ENCODE measurements at regions not wholly inside any gene's neighbourhood (a gene's known extent, or its start where the extent isn't known, plus 50 kb on each side); places are given as distances from the start of the nearest gene placed in this dataset.

DNA sequence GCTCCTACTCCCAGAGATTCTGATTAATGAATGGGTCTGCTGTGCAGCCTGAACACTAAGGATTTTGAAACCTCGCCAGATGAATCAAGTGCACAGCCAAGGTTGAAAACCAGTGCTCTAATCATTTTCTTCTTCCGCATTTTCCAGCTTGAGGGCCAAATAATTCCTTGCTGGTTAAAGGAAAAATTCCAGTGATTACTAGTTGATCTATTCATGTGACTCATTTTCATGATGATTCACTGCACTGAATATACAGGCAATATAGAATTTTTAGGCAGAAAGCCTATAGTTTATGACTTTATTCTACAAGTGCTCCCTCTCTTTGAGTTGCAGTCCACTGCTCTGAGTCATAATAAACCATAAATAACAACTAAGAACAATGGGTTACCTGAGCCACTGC is 80.6 kb upstream of the PROKR2 start:
- no peaks in the 10 kb centered on the region for H3K27me3 ChIP-seq (ENCODE audit: control insufficient read depth in 1 of 2, insufficient read depth in 1 of 2, low read length in 2 of 2)
- H4K91ac ChIP-seq (ENCODE audit: low read length) = no peak overlapping the region
- no peak overlapping the region for H3K23ac ChIP-seq (ENCODE audit: low read length in 2 of 2)
- no peak overlapping the region for H3K4me3 ChIP-seq (ENCODE audit: insufficient read depth in 1 of 2, low read depth in 1 of 2, low read length in 2 of 2)
- H4K8ac ChIP-seq (ENCODE audit: low read length) = no peak overlapping the region
- H3K9ac ChIP-seq (ENCODE audit: low read length) = no peak overlapping the region
- WGBS = 75% methylated on average over 2 of the region's 2 CpGs
- no peaks in the 10 kb centered on the region for H3K79me1 ChIP-seq (replicated peaks; ENCODE audit: low read length, poor library complexity, severe bottlenecking)
- no peak overlapping the region for H2BK12ac ChIP-seq (ENCODE audit: low read length in 2 of 2)
- no peak for DNase-seq
- no peak overlapping the region for H3K27ac ChIP-seq (ENCODE audit: low read length, poor library complexity, severe bottlenecking)
- H3K4me2 ChIP-seq (ENCODE audit: low read length, poor library complexity, severe bottlenecking) = no peak overlapping the region
- no peak overlapping the region for H3K14ac ChIP-seq (ENCODE audit: low read length in 2 of 2)
- H2AFZ ChIP-seq (ENCODE audit: low read depth, low read length) = no peak overlapping the region
- H2BK120ac ChIP-seq (ENCODE audit: low read depth, low read length) = no peak overlapping the region
- no peaks in the 10 kb centered on the region for H3K36me3 ChIP-seq (ENCODE audit: control insufficient read depth in 1 of 2, insufficient read depth in 2 of 2, low read depth in 1 of 2, low read length in 2 of 2)
- H3K4me1 ChIP-seq (ENCODE audit: control insufficient read depth, insufficient read depth, low read depth, low read length) = no peaks in the 10 kb centered on the region
- no peak overlapping the region for H2BK15ac ChIP-seq (ENCODE audit: low read depth, poor library complexity, severe bottlenecking)
- H3K4ac ChIP-seq (ENCODE audit: low read depth in 1 of 2, low read length in 2 of 2) = no peak overlapping the region
- no peak overlapping the region for H2AK5ac ChIP-seq (ENCODE audit: low read length, severe bottlenecking)
- H3K9me3 ChIP-seq (ENCODE audit: control insufficient read depth, low read length) = no peaks in the 10 kb centered on the region
- no peak overlapping the region for H2BK5ac ChIP-seq (ENCODE audit: low read depth, low read length, poor library complexity, severe bottlenecking)
- H3K18ac ChIP-seq (ENCODE audit: low read depth in 1 of 2, low read length in 2 of 2) = no peak overlapping the region

DNA sequence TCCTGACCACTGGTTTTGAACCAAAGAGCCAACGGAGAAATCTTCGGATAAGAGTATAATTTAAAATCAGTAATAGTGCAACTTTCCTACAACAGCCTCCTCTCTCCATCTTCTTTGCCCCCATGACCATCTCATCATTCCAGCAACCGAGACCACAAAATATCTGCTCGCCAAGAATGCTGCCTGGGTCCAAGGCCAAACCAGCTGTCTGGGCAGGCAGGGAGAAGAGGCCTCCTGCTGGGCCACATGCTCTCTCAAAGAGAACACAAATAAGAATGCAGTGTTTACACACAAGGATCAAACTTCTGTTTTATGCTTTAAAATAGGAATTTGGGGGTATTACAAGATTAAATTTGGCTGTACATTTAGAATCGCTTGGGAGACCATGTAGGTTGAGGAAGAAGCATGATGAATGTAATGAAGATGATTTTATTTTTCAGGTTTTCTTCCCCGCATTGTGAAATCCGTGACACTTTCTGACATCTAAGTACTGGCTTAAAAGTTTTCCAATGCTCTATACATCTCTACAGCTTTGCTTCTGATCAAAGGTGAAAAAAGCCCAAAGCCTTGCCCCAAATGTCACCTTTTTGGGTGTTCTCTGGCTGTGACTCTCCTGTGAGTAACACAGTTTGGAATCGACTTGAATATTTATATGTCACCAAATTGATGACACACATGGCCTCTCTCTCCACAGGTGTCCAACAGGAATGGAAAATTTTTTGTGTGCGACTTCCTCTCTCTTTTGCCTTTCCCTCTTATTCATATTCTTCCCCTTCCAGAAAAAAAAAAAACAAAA is 79.4 kb upstream of the PROKR2 start:
- Histone ChIP-seq H3K4me1 (ENCODE audit: control insufficient read depth, insufficient read depth, low read depth, low read length) (no peaks in the 10 kb centered on the region), H3K9ac (ENCODE audit: low read length) (no peak overlapping the region), H3K36me3 (ENCODE audit: control insufficient read depth in 1 of 2, insufficient read depth in 2 of 2, low read depth in 1 of 2, low read length in 2 of 2) (no peaks in the 10 kb centered on the region), H2AK5ac (ENCODE audit: low read length, severe bottlenecking) (no peak overlapping the region), H2BK5ac (ENCODE audit: low read depth, low read length, poor library complexity, severe bottlenecking) (no peak overlapping the region), H3K18ac (ENCODE audit: low read depth in 1 of 2, low read length in 2 of 2) (no peak overlapping the region), H2BK12ac (ENCODE audit: low read length in 2 of 2) (no peak overlapping the region), H3K4me2 (ENCODE audit: low read length, poor library complexity, severe bottlenecking) (no peak overlapping the region), H3K14ac (ENCODE audit: low read length in 2 of 2) (no peak overlapping the region), H3K27ac (ENCODE audit: low read length, poor library complexity, severe bottlenecking) (no peak overlapping the region), H2BK120ac (ENCODE audit: low read depth, low read length) (no peak overlapping the region), H2AFZ (ENCODE audit: low read depth, low read length) (no peak overlapping the region), H3K9me3 (ENCODE audit: control insufficient read depth, low read length) (no peaks in the 10 kb centered on the region), H3K4me3 (ENCODE audit: insufficient read depth in 1 of 2, low read depth in 1 of 2, low read length in 2 of 2) (no peak overlapping the region), H4K8ac (ENCODE audit: low read length) (no peak overlapping the region), H3K27me3 (ENCODE audit: control insufficient read depth in 1 of 2, insufficient read depth in 1 of 2, low read length in 2 of 2) (no peaks in the 10 kb centered on the region), H2BK15ac (ENCODE audit: low read depth, poor library complexity, severe bottlenecking) (no peak overlapping the region), H3K4ac (ENCODE audit: low read depth in 1 of 2, low read length in 2 of 2) (no peak overlapping the region), H3K23ac (ENCODE audit: low read length in 2 of 2) (no peak overlapping the region), H3K79me1 (replicated peaks; ENCODE audit: low read length, poor library complexity, severe bottlenecking) (no peaks in the 10 kb centered on the region), H4K91ac (ENCODE audit: low read length) (no peak overlapping the region)
- no peak for DNase-seq
- WGBS = 73% methylated on average over 9 of the region's 9 CpGs

DNA sequence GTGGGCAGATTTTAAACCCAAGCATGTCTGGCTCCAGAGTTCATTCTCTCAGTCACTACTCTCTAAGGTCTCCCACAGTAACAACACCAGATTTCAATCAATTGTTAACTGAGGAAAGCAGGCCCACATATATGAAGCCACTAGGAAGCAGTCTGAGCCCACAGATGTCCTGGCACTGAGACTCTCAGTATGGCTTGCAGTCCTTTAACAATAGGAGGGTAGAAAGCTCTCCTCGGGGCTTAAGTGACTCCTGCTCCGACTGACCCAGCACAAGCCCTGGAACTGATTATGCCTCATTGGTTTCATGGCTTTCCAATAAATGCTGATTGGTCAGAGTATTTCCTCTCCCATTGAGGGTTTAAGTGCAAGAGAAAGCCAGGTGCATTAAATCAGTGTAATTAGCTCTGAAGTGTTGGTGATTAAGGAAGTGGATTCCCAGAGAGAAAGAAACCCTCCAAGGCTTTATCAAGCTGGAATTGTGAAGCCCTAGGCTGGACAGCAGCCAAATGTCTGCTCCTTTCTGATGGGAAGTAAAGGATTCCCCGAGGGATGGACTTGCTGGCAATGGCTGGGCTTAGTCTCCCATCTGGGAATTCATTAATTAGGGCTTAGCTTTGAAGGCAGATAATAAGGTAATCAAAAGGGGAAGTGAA is 76.6 kb upstream of the PROKR2 start:
- Histone ChIP-seq H3K27me3 (ENCODE audit: control insufficient read depth in 1 of 2, insufficient read depth in 1 of 2, low read length in 2 of 2) (no peaks in the 10 kb centered on the region), H4K8ac (ENCODE audit: low read length) (no peak overlapping the region), H3K4ac (ENCODE audit: low read depth in 1 of 2, low read length in 2 of 2) (no peak overlapping the region), H3K18ac (ENCODE audit: low read depth in 1 of 2, low read length in 2 of 2) (no peak overlapping the region), H2AFZ (ENCODE audit: low read depth, low read length) (no peak overlapping the region), H2BK12ac (ENCODE audit: low read length in 2 of 2) (no peak overlapping the region), H3K27ac (ENCODE audit: low read length, poor library complexity, severe bottlenecking) (no peak overlapping the region), H3K9me3 (ENCODE audit: control insufficient read depth, low read length) (no peaks in the 10 kb centered on the region), H3K4me1 (ENCODE audit: control insufficient read depth, insufficient read depth, low read depth, low read length) (no peaks in the 10 kb centered on the region), H2BK120ac (ENCODE audit: low read depth, low read length) (no peak overlapping the region), H4K91ac (ENCODE audit: low read length) (no peak overlapping the region), H3K79me1 (replicated peaks; ENCODE audit: low read length, poor library complexity, severe bottlenecking) (no peaks in the 10 kb centered on the region), H3K14ac (ENCODE audit: low read length in 2 of 2) (no peak overlapping the region), H3K23ac (ENCODE audit: low read length in 2 of 2) (no peak overlapping the region), H2AK5ac (ENCODE audit: low read length, severe bottlenecking) (no peak overlapping the region), H3K36me3 (ENCODE audit: control insufficient read depth in 1 of 2, insufficient read depth in 2 of 2, low read depth in 1 of 2, low read length in 2 of 2) (no peaks in the 10 kb centered on the region), H3K4me3 (ENCODE audit: insufficient read depth in 1 of 2, low read depth in 1 of 2, low read length in 2 of 2) (no peak overlapping the region), H3K9ac (ENCODE audit: low read length) (no peak overlapping the region), H2BK5ac (ENCODE audit: low read depth, low read length, poor library complexity, severe bottlenecking) (no peak overlapping the region), H2BK15ac (ENCODE audit: low read depth, poor library complexity, severe bottlenecking) (no peak overlapping the region), H3K4me2 (ENCODE audit: low read length, poor library complexity, severe bottlenecking) (no peak overlapping the region)
- DNase-seq = no peak
- WGBS = 63% methylated on average over 3 of the region's 3 CpGs

DNA sequence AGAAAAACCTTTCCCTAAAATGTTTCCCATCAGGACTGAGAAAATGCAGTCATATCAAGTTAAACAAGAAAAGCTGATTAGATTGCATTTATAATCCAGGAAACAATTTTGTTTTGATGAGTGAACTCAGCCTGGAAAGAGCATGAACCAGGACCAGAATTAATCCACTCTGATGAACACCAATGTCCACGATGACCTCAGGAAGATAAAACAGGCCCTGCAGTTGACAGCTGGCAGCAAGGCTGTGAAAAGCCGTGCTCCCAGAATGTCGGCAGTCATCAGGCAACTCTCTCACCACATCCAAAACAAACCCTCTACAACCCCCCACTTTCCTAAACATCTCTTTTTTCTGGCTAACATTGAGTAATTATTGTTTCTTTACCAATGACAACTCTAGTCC is 74.0 kb upstream of the PROKR2 start:
- H4K91ac ChIP-seq (ENCODE audit: low read length) = no peak overlapping the region

More for the DNA sequence above, 74.0 kb upstream of the PROKR2 start:
- H3K4me1 ChIP-seq (ENCODE audit: control insufficient read depth, insufficient read depth, low read depth, low read length) = no peaks in the 10 kb centered on the region
- no peak overlapping the region for H2BK120ac ChIP-seq (ENCODE audit: low read depth, low read length)
- no peak overlapping the region for H2BK5ac ChIP-seq (ENCODE audit: low read depth, low read length, poor library complexity, severe bottlenecking)
- no peak overlapping the region for H2BK12ac ChIP-seq (ENCODE audit: low read length in 2 of 2)
- H3K27me3 ChIP-seq (ENCODE audit: control insufficient read depth in 1 of 2, insufficient read depth in 1 of 2, low read length in 2 of 2) = no peaks in the 10 kb centered on the region
- H3K27ac ChIP-seq (ENCODE audit: low read length, poor library complexity, severe bottlenecking) = no peak overlapping the region
- no peak overlapping the region for H2AFZ ChIP-seq (ENCODE audit: low read depth, low read length)
- H2BK15ac ChIP-seq (ENCODE audit: low read depth, poor library complexity, severe bottlenecking) = no peak overlapping the region
- no peaks in the 10 kb centered on the region for H3K79me1 ChIP-seq (replicated peaks; ENCODE audit: low read length, poor library complexity, severe bottlenecking)
- WGBS = 49% methylated on average over 3 of the region's 3 CpGs
- H3K4ac ChIP-seq (ENCODE audit: low read depth in 1 of 2, low read length in 2 of 2) = no peak overlapping the region
- no peak overlapping the region for H3K23ac ChIP-seq (ENCODE audit: low read length in 2 of 2)
- H3K9ac ChIP-seq (ENCODE audit: low read length) = no peak overlapping the region
- H3K4me3 ChIP-seq (ENCODE audit: insufficient read depth in 1 of 2, low read depth in 1 of 2, low read length in 2 of 2) = no peak overlapping the region
- H4K8ac ChIP-seq (ENCODE audit: low read length) = no peak overlapping the region
- no peak for DNase-seq
- H3K18ac ChIP-seq (ENCODE audit: low read depth in 1 of 2, low read length in 2 of 2) = no peak overlapping the region
- peaks cover 5% of the 10 kb centered on the region for H3K9me3 ChIP-seq (ENCODE audit: control insufficient read depth, low read length)
- no peak overlapping the region for H2AK5ac ChIP-seq (ENCODE audit: low read length, severe bottlenecking)
- H3K14ac ChIP-seq (ENCODE audit: low read length in 2 of 2) = no peak overlapping the region
- no peaks in the 10 kb centered on the region for H3K36me3 ChIP-seq (ENCODE audit: control insufficient read depth in 1 of 2, insufficient read depth in 2 of 2, low read depth in 1 of 2, low read length in 2 of 2)
- no peak overlapping the region for H3K4me2 ChIP-seq (ENCODE audit: low read length, poor library complexity, severe bottlenecking)
